Breast epithelium (tissue), 4 donors: ENCODE measurements at regions not wholly inside any gene's neighbourhood (a gene's known extent, or its start where the extent isn't known, plus 50 kb on each side); places are given as distances from the start of the nearest gene placed in this dataset.

Experiments
- DNase-seq, 2 donors: peaks; one replicate each; pipeline ENCODE4 v3.0.0-alpha.2; 2019; ENCODE audit warnings: low spot score in 2 of 2
- H3K27ac ChIP-seq, 2 donors: fragments of 200-600 bp; sonication (generic) in 1 of 2; one replicate each; pipeline ENCODE4 v1.5.1; 2016 to 2019; ENCODE audit warnings: mild to moderate bottlenecking in 1 of 2
- H3K27me3 ChIP-seq, 2 donors: fragments of 200-600 bp; sonication (generic) in 1 of 2; one replicate each; pipeline versions ENCODE4 v1.5.1 to v1.6.0; 2017 to 2019; ENCODE audit warnings: control low read depth in 1 of 2, mild to moderate bottlenecking in 1 of 2
- H3K36me3 ChIP-seq: fragments of 200-600 bp; one replicate; pipeline ENCODE4 v1.5.1; 2019
- H3K4me1 ChIP-seq, 2 donors: fragments of 200-600 bp; sonication (generic); one replicate each; pipeline ENCODE4 v1.5.1; 2016 to 2019; ENCODE audit warnings: control low read depth in 1 of 2
- H3K4me3 ChIP-seq, 3 donors: fragments of 200-600 bp; sonication (generic); 1 replicate in 2 of 3; 2 replicates in 1 of 3; pipeline ENCODE4 v1.5.1; 2016 to 2019; ENCODE audit warnings: mild to moderate bottlenecking in 3 of 3, moderate library complexity in 2 of 3
- H3K9me3 ChIP-seq, 2 donors: fragments of 200-600 bp; sonication (generic) in 1 of 2; one replicate each; pipeline ENCODE4 v1.5.1; 2016 to 2019; ENCODE audit warnings: control low read depth in 1 of 2
- CTCF ChIP-seq, 3 donors: fragments of 450-650 bp; IDR thresholded peaks; one replicate each; pipeline ENCODE4 v1.5.1; 2016 to 2017; ENCODE audit warnings: antibody characterized with exemption in 3 of 3, mild to moderate bottlenecking in 3 of 3, moderate library complexity in 3 of 3
- POLR2A ChIP-seq: fragments of 450-650 bp; IDR thresholded peaks from one replicate; pipeline ENCODE4 v1.6.1; 2016; ENCODE audit warnings: antibody characterized with exemption, mild to moderate bottlenecking, moderate library complexity
- POLR2AphosphoS5 ChIP-seq, 3 donors: sonication (generic); formaldehyde crosslinking; IDR thresholded peaks; one replicate each; pipeline ENCODE4 v1.6.1; 2017; ENCODE audit warnings: antibody characterized with exemption in 3 of 3
- intact Hi-C: fragments of 100-400 bp; cut with DNase I; formaldehyde crosslinking; loops from one replicate; pipeline ENCODE4 v1.15.1; 2023; ENCODE audit warnings: low total_unique reads

GRCh38 chr11:80086496-80087055 lies 645.7 kb upstream of the TENM4 start:
- no peak for DNase-seq
- intact Hi-C loops, result no loop called here
- Histone ChIP-seq H3K27ac (no peak overlapping the region), H3K27me3 (no peaks in the 10 kb centered on the region), H3K4me1 (no peaks in the 10 kb centered on the region), H3K9me3 (no peaks in the 10 kb centered on the region), H3K36me3 (no peaks in the 10 kb centered on the region), H3K4me3 (no peak overlapping the region)
- TF ChIP-seq POLR2A, result no peak
- no peak for TF ChIP-seq POLR2AphosphoS5 (IDR thresholded peaks at IDR 0.05)
- TF ChIP-seq CTCF (IDR thresholded peaks at IDR 0.05), result no peak

GRCh38 chr11:80085563-80085962 lies 644.7 kb upstream of the TENM4 start:
- H3K27me3 ChIP-seq, result no peaks in the 10 kb centered on the region
- TF ChIP-seq CTCF (IDR thresholded peaks at IDR 0.05) (no peak), POLR2AphosphoS5 (IDR thresholded peaks at IDR 0.05) (no peak), POLR2A (no peak)
- no peaks in the 10 kb centered on the region for H3K36me3 ChIP-seq
- intact Hi-C loops, result no loop called here
- H3K9me3 ChIP-seq, result no peaks in the 10 kb centered on the region
- DNase-seq, result no peak
- no peaks in the 10 kb centered on the region for H3K4me1 ChIP-seq
- H3K27ac ChIP-seq, result no peak overlapping the region
- no peak overlapping the region for H3K4me3 ChIP-seq

- no peak for TF ChIP-seq POLR2A
- no peak for TF ChIP-seq CTCF (IDR thresholded peaks at IDR 0.05)
- TF ChIP-seq POLR2AphosphoS5 (IDR thresholded peaks at IDR 0.05), result no peak
- no peak overlapping the region for H3K27ac ChIP-seq
- H3K27me3 ChIP-seq, result no peaks in the 10 kb centered on the region
- no peaks in the 10 kb centered on the region for H3K9me3 ChIP-seq
- no peak overlapping the region for H3K4me3 ChIP-seq
- intact Hi-C loops, result no loop called here
- DNase-seq, result no peak
- no peaks in the 10 kb centered on the region for H3K36me3 ChIP-seq
- H3K4me1 ChIP-seq, result no peaks in the 10 kb centered on the region
Measured at GRCh38 chr11:80084608-80085007, 643.8 kb upstream of the TENM4 start.

- TF ChIP-seq POLR2A, result no peak
- TF ChIP-seq CTCF (IDR thresholded peaks at IDR 0.05), result no peak
- TF ChIP-seq POLR2AphosphoS5 (IDR thresholded peaks at IDR 0.05), result no peak
- Histone ChIP-seq H3K4me3 (no peak overlapping the region), H3K4me1 (no peaks in the 10 kb centered on the region), H3K36me3 (no peaks in the 10 kb centered on the region), H3K27ac (no peak overlapping the region), H3K27me3 (no peaks in the 10 kb centered on the region), H3K9me3 (no peaks in the 10 kb centered on the region)
- intact Hi-C loops, result no loop called here
- DNase-seq, result no peak
Measured at GRCh38 chr11:80083531-80083951, 642.7 kb upstream of the TENM4 start.

GRCh38 chr11:80082406-80082805 lies 641.6 kb upstream of the TENM4 start:
- H3K4me1 ChIP-seq, result no peaks in the 10 kb centered on the region
- intact Hi-C loops, result no loop called here
- no peak for DNase-seq
- no peaks in the 10 kb centered on the region for H3K27me3 ChIP-seq
- H3K4me3 ChIP-seq, result no peak overlapping the region
- H3K36me3 ChIP-seq, result no peaks in the 10 kb centered on the region
- H3K9me3 ChIP-seq, result no peaks in the 10 kb centered on the region
- no peak for TF ChIP-seq POLR2A
- TF ChIP-seq CTCF (IDR thresholded peaks at IDR 0.05), result no peak
- TF ChIP-seq POLR2AphosphoS5 (IDR thresholded peaks at IDR 0.05), result no peak
- H3K27ac ChIP-seq, result no peak overlapping the region
